GM19023 (cell line): ENCODE measurements at regions not wholly inside any gene's neighbourhood (a gene's known extent, or its start where the extent isn't known, plus 50 kb on each side); places are given as distances from the start of the nearest gene placed in this dataset.
"Not testable (repeated sequence)": the region's sequence is repeated elsewhere in the genome, so short reads cannot be mapped to it uniquely, and the experiment has no call there.

Experiments
- ATAC-seq: cut with Tn5 transposase; IDR thresholded peaks from one replicate; pipeline ENCODE4 v1.9.1; 2021; ENCODE audit warnings: mild to moderate bottlenecking, moderate library complexity; ENCODE audit not compliant: unreplicated experiment

DNA sequence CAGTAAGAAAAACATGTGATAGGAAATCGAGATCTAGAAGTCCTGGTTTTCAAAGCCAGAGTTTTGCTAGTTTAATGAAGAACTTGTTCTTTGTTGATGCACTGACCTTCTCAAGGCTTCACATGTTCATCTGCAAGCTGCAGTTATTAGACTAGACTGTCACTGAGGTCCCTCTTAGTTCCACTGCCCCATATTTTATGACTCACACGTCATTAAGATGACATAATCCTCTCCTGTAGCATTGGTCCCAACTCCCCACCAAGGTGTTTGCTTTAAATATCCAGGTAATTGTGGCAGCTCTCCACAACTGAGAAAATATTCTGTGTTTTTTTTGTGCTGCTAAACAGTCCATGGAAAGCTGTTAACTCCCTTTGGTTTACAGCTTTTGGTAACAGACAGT, 149.7 kb downstream of the MREG start:
- ATAC-seq: no peak

DNA sequence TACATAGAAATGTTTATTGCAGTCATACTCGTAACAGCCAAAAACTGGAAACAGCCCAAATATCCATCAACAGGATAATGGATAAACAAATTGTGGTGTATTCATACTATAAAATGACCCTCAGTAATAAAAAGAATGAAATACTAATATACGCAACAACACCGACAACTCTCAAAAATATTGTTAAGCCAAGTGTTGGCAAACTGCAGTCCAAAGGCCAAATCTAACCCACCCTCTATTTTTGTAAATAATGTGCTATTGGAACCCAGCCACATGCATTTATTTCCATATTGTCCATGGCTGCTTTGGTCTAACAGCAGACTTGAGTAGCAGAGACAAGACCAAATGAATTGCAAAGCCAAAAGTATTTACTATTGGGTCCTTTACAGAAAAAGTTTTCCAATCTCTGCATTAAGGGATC, 151.0 kb downstream of the MREG start:
- no peak for ATAC-seq

DNA sequence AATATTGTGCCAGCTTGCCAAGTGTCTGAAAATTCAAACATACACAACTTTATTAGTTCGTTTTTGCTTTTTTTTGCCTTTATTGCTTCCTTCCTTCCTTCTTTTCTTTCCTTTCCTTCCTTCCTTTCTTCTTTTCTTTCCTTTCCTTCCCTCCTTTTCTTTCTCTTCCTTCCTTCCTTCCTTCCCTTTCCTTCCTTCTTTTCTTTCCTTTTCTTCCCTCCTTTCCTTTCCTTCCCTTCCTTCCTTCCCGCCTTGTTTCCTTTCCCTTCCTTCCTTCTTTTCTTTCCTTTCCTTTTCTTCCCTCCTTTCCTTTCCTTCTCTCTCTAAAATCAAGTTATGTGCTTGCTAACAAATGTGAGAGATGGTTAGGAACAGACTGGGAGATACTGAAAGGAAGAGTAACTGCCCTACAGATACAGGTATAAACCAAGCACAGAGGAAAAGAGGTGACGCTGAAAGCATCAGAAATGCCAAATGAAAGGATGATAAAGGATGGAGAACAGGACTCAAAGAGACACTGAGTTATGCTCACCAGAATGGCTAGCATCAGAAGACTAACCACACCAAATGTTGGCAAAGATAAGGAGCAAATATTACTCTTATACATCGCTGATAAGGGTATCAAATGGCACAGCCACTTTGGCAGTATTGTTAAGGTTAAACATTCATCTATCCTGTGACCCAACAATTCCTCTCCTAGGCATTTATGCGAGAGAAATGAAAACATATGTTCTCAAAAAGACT, 151.6 kb downstream of the MREG start:
- no peak for ATAC-seq

DNA sequence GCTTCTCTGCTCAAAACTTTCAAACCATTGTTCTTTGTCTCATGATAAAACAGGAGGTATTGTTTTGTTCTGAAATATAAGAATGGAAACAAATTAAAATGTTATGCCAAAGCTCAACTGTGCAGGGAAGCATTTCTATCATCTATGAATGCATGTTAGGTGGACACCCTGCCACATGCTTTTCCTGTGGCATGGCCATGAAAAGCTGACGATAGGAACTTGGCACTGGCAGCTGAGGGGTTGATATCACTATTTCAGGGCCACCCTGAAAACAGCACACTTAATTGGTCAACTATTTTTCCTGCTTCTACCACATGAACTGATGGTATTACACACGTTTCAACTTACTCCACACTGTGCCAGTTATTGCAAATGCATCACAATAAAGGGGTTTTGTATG, 157.3 kb downstream of the MREG start:
- no peak for ATAC-seq

GRCh38 chr2:215855308-215855707, 158.0 kb downstream of the MREG start:
- ATAC-seq: not testable (repeated sequence)

DNA sequence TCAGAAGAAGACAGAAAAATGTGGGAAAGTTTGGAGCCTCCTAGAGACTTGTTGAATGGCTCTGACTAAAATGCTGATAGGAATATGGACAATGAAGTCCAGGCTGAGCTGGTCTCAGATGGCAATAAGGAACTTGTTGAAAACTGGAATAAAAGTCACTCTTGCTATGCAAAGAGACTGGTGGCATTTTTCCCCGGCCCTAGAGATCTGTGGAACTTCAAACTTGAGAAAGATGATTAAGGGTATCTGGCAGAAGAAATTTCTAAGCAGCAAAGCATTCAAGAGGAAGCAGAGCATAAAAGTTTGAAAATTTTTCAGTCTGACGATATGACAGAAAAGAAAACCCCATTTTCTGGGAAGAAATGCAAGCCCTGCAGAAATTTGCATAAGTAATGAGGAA, 159.3 kb downstream of the MREG start:
- ATAC-seq: no peak

- no peak for ATAC-seq
These were observed 161.7 kb downstream of the MREG start for GRCh38 chr2:215851696-215852095.

DNA sequence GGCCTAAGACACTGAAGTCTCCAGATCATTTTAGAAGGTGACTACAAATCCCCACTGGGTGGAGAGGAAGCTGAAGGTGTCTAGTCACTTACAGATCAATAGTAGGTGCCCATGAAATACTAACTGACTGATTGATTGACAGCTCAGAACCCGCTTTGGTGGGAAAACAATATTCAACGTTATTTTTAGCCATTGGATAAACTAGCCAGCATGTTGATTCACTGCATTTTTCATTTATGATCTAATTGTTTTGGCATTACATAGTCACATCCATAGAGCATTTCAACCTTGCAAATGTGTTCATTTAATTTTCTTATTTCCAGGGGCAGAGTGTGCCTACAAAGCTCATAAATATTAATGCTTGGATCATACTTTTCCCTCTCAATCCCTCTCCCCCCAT, 162.3 kb downstream of the MREG start:
- ATAC-seq: no peak

DNA sequence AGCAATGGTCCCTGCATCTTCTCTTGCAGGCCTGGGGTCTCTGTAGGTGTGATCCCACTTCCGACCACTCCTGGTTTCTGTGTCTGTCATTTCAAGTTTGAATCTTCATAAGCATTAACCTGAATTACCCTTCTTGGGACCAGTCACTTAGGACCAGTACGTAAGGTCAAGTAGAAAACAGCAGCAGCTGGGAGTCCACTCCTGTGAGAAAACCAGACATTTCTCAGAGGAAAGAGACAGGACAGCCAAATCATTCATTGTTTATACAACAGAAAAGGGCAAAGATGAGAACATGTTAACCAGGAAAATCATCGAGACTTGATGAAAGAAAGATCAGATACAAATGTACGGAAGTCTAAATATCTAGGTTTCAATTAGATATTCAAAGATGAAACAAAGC, 163.0 kb downstream of the MREG start:
- ATAC-seq: no peak

GRCh38 chr2:215849771-215850170, 163.6 kb downstream of the MREG start:
- no peak for ATAC-seq

DNA sequence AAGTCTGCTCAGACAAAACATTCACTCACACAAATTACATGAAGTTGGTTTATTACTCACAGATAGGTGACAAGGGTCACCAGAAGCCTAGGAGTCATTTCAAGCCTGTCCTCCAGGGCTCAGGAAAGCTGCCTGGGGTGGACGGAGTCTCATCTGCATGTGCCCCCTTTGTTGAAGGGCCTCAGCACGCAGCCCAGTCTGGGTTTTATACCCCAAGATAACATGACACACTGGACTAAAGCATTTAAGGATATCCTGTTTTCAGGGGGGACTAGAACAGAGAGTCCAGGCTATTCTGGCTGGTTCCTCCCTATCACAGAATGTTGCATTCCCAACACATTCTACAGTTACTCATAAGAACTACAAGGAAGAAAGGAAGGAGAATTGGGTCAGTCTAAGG, 164.7 kb downstream of the MREG start:
- ATAC-seq: no peak

- no peak for ATAC-seq
These were observed 165.2 kb downstream of the MREG start for GRCh38 chr2:215848146-215848545.

- no peak for ATAC-seq
These were observed 165.6 kb downstream of the MREG start for GRCh38 chr2:215847718-215848117.

GRCh38 chr2:215847056-215847455, 166.3 kb downstream of the MREG start:
- ATAC-seq: no peak

DNA sequence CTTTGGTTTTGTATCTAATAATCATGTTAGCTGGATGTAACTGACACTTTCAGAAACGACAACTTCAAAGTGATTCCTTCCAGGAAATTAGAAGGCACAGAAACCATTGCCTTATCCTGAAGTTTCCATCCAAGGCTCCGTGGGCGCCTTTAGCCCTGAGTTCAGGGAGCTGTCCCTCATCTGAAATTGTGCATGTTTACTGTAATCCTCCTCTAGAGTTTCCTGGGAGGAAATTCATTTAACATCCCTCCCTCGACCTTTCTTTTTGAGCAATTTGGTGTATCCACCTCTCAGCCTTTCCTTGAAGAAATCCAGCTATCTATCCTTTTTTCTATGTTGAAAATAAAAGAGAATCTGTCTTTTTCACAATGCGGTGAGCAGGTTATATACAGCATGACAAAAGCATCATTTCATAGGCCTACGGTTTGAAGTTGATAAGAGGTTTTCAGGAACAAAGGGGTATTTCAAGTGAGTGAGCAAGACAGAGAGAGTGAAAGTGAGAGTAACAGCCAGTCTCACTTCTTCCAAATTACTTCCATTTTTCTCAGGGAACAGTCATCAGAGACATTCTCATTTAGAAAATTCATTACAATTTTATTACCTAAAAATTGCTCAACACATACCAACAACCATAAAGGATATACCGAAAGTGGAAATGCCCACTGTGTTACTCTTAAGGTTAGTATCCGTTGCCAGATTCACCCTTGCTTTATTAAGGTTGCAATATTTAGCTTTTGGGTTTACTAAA, 167.3 kb downstream of the MREG start:
- peak; percentile 42 for ATAC-seq

DNA sequence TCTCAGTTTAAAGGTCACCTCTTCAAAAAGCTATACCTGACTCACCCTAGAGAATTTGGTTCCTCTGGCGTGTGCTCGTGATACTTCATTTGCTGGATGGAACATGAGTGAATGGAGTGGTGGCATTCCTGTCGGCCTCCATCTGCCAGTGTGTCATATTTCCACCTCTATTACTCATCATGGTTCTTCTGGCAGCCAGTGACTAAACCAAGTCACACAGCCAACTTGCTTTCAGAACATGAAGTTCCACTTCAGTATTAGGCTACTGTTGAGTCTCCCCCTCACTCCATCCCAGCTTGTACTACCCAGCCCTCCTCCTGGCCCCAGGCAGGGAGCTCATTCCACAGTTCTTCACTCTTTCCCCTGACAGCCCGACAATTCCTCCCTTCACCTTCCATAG, 169.8 kb downstream of the MREG start:
- ATAC-seq: no peak

GRCh38 chr2:215841175-215841816, 172.1 kb downstream of the MREG start:
- ATAC-seq: peak; percentile 3

GRCh38 chr2:215839816-215840215, 173.5 kb downstream of the MREG start:
- ATAC-seq: no peak

- no peak for ATAC-seq
These were observed 174.0 kb downstream of the MREG start for GRCh38 chr2:215839309-215839708.

DNA sequence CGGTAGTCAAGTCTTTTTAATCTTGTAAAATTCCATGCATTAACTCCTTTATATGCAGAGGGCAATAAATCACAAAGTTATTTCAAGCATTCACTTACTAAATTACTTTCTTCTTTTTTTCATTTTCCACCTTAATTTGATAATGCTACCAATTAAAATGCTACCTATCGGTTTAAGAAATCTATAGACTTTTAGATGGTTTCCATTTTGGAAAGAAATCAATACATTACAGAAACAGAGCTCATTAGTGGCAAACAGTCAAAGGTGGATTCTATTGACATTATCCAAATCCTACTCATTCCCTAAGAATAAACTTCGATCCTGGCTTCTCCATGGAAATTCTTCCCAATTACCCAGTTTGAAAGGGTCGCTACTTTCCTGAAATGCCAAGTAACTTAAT, 176.5 kb downstream of the MREG start:
- no peak for ATAC-seq

- no peak for ATAC-seq
These were observed 177.7 kb downstream of the MREG start for GRCh38 chr2:215835657-215836056.

DNA sequence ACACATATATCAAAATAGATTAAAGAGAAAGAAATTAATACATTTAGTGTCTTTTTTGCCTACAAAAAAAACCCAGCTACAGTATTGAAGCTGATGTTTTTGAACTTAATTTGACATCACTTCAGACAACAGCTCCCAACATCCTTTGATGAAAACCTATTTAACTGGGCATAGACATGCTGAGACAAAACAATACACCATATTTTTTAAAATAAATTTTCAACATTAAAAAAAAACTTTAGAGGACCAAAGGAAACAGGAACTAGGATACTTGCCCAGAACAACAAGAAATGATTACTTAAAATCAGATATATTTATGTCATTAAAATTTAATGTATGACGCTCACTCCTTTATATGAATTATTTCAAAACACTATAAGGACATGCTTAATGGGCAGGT, 178.1 kb downstream of the MREG start:
- no peak for ATAC-seq
